DMS114 treated with DMSO at 0.1 percent for 48 hours (cell line): ENCODE measurements at regions not wholly inside any gene's neighbourhood (a gene's known extent, or its start where the extent isn't known, plus 50 kb on each side); places are given as distances from the start of the nearest gene placed in this dataset.

Experiments
- DNase-seq: peaks from one replicate; lab custom pipeline; 2025; ENCODE audit not compliant: unreplicated experiment; lab: John Stamatoyannopoulos, UW

DNA sequence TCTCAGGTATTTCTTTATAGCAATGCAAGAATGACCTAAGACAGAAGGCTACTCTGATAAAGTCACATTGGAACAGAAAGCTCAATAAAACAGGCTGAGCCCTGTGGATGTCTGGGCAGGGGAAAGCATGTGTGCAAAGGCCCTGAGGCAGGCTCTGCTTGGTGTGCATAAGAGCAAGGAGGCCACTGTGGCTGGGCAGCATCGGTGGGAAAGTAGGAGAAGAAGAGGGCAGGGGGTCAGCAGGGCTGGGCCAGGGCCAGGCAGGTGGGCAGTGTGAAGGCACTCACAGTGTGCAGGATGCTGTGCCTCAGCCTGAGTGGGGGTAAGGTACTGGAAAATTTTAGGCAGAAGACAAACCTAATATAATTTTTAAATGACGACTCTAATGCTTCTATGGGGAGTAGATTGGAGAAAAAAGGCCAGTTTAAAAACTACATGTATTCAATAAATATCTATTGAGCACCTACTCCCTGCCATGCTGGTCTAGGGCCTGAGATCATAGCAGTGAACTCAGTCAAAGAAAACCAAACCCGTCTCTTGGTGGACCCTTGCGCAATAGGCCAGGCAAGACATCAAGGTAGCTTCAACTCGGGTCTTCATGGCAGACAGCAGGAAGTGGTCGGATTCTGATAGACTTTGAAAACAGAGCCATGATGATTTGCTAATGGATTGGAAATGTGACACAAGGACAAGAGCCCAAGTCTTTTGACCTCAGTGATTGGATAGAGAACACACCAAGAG lies 572.3 kb downstream of the TCERG1L start:
- no peak for DNase-seq

DNA sequence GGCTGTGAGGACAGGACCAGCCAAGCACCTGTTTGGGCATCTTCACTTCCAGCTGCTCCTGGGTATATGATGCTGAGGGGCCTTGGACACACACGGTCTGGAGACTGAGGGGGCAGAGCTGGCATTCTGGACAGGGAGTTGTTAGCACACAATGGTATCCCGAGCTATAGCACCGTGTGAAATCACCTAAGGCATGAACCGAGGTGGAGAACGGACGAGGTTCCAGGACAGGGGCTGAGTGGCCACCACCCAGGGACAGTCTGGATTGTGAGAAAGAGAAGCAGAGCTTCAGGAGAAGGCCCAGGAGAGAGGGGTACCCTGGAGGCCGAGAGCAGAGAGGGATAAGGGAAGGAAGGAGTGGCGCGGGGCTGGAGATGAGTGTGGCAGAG lies 571.8 kb downstream of the TCERG1L start:
- DNase-seq = no peak

DNA sequence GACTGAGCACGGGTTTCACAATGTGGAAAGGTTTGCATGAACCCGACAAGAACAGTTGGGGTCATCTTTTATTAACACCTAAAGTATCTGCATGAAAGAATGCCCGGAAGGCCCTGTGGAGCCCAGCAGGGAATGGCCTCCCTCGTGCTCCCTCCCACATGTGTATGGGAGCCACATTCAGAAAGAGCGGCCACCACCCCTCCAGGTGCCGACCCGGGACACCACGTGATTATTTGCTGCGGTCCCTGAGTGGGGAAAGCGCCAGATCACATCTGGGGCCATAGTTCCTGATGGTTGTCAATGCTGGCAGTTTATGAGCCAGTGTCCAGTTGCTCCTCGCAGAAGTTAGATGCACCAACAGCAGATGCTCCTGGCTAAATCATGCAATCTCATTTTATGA lies 571.4 kb downstream of the TCERG1L start:
- no peak for DNase-seq

- no peak for DNase-seq
Measured at GRCh38 chr10:130740915-130741750, 570.4 kb downstream of the TCERG1L start.

- no peak for DNase-seq
Measured at GRCh38 chr10:130741901-130742855, 569.3 kb downstream of the TCERG1L start.

DNA sequence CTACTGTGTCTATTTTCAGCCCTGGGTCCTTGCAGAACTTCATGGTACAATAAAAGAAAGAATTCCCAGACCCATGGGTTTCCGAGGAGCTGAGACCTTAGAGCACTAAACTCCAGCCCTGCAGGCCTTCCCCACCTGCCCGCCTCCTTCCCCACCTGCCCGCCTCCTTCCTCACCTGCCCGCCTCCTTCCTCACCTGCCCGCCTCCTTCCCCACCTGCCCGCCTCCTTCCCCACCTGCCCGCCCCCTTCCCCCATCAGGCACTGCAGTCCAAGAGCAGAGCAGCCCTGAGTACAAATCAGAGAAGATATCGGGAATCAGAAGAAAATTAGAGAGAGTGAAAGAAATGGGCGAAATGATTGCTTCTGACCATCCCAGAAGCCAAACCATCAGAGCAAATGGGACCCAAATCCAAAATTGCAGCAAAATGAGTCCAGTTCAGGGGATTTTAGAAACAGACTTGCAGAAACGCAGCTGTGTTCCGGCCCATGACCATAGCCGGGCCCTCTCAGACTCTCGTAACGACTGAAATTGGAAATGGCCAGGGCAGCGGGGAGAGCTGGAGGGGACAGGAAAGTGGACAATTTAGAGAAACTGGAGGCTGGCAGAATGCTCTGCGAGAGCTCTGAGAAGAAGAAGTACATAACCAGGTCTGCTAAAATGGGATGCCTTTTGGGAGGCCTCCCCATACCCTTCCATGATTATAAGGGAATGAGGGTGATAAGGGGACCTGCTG lies 568.4 kb downstream of the TCERG1L start:
- DNase-seq = no peak

GRCh38 chr10:130743751-130744271 lies 567.7 kb downstream of the TCERG1L start:
- DNase-seq = no peak

GRCh38 chr10:130744631-130745030 lies 566.9 kb downstream of the TCERG1L start:
- no peak for DNase-seq

DNA sequence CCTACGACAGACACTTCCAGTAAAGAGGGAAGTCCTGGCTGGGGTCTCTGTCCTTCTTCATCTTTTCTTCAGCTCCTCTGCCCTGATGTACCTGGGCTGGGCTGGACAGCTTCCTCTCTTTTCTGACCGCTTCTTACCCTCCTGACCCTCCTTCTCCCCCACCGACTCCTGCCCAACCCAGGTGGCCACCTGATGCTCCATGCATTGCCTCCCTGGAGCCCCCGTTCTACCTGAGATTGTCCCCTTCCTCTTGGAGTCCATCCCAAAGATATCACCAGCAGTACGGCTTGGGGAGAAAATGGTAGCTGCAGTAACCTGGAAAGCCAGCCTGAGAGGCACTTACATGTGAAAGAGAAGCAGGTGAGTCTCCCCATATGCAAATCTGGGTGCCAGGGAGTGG lies 566.3 kb downstream of the TCERG1L start:
- DNase-seq = no peak

GRCh38 chr10:130745821-130746220 lies 565.7 kb downstream of the TCERG1L start:
- no peak for DNase-seq

- DNase-seq = no peak
Measured at GRCh38 chr10:130746311-130746710, 565.2 kb downstream of the TCERG1L start.

- no peak for DNase-seq
Measured at GRCh38 chr10:130747356-130747755, 564.2 kb downstream of the TCERG1L start.

DNA sequence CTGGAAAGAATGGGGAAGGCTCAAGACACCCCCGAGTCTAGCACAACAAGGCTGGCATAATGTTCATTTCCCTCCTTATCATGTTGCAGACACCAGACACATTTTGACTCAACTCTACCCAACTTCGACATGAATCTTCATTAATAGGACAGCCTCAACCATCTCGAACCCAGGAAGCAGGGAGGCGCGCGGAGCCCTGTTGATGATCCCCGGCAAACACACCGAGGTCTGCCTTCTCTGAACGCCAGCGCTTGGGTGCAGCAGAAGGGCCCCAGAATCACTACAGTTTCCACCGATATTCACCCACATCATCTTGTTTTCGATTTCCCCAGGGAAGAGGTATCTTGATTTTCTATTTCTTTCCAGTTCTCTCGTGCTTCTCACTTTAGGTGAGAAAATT lies 563.6 kb downstream of the TCERG1L start:
- DNase-seq = no peak

DNA sequence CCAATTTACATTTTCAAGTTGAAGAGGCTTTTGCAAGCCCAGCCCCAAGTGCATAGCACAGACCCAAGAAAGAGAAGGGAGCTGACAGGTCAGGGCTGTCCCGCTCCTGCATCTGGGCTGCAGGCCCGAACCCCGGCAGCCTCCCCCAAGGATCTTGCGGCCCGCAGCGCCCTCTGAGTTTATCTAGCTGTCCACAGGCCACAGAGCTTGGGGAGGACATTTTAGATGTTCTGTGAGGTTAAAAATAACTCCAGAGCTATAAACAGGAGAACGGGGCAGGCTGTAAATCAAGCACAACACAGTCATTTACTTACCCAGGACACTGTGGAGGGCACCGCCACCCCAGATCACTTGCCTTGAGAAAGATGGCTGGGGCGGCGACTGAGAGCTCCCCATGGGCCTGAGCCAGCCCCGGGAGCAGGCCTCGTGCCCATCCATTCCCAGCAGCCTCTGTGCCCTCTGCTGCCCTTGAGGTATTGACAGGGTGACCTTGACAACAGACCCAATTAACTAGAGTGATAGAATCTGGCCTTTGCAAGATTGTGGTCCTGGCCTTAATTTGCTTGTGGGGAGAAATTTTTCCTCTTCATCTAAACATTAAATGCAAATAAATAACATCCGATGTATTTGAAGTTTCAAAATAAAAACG lies 563.0 kb downstream of the TCERG1L start:
- no peak for DNase-seq

DNA sequence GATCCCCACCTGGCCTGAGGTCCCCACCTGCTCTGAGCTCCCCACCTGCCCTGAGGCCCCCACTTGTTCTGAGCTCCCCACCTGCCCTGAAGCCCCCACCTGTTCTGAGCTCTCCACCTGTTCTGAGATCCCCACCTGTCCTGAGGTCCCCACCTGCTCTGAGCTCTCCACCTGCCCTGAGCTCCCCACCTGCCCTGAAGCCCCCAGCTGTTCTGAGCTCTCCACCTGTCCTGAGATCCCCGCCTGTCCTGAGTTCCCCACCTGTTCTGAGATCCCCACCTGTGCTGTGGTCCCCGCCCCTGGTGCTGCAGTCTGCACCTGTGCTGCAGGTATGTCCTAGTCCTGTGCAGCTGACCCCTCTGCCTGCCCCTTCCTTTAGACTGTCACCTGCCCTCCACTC lies 561.6 kb downstream of the TCERG1L start:
- no peak for DNase-seq

- no peak for DNase-seq
Measured at GRCh38 chr10:130750441-130750840, 561.1 kb downstream of the TCERG1L start.

DNA sequence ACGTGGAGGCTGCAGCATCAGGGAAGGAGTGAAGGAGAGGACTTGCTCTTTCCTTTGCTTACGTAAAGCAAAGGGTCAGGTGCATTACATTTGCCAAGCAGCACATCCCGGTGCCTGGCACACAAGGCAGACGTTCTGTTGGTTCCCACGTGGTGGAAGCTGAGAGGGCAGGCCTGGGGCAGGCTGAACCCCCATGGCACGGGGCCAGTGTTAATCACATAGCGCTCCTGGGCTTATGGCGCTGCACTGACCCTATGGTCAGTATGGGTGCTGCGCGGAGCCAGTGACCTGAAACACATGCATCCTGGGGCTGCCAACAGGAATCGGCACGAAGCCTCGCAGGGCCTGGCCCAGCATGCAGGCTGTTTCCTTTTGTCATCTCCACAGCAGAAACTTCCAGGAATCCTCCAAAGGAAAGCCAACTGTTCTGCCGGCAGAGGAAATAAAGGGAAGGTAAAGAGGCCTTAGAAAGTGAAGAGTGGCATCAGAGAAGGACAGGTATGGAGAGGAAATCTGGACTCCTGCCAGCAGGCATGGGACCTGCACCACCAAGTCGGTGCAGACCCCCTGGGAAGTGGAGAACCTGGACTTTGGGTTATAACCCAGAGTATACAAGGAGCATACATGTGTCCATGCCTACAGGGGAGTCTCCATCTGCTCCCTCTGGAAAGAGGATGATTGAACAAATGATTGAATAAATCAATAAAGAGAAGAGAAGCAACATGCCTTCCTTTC lies 560.2 kb downstream of the TCERG1L start:
- DNase-seq = no peak

DNA sequence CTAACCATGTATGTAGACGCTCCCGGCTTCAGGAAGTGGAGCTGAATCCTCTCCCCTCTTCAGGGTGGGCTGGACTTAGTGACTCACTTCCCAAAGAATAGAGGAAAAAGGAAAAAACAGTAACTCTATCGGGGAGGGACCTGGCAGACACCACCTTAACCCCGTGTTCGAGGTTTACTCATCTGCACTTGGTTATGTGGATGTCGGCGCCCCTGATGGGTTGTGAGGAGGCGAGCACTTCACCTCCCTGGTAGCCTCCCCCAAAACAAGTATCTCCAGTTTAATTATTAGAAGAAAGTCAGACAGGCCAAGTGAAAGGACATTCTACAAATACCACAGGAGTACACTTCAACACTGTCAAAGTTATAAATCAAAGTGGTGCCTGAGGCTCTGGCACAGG lies 559.7 kb downstream of the TCERG1L start:
- no peak for DNase-seq

- DNase-seq = no peak
Measured at GRCh38 chr10:130756651-130757050, 554.9 kb downstream of the TCERG1L start.
